Activated T-helper 1 cell treated with anti-CD3 and anti-CD28 coated beads, Interleukin-12 subunit alpha, Interleukin-12 subunit beta, Interleukin-2, Interleukin-4 antibody, amounts not matched to agents 30 ng/mL and 10 ng/mL and 1 ng/mL, durations not matched to agents 14 hours and 24 hours and 36 hours (primary cell): ENCODE measurements at regions not wholly inside any gene's neighbourhood (a gene's known extent, or its start where the extent isn't known, plus 50 kb on each side); places are given as distances from the start of the nearest gene placed in this dataset.

Experiments
- DNase-seq: peaks from one replicate; pipeline ENCODE4 v3.0.0; 2021; ENCODE audit warnings: low spot score
- H3K27ac Mint-ChIP-seq: one replicate; pipeline ENCODE4 v1.8.0; 2021; ENCODE audit warnings: mild to moderate bottlenecking, mixed read lengths
- H3K27me3 Mint-ChIP-seq: one replicate; pipeline ENCODE4 v1.8.0; 2022; ENCODE audit warnings: mild to moderate bottlenecking, moderate library complexity, mixed read lengths; ENCODE audit not compliant: insufficient read depth
- H3K36me3 Mint-ChIP-seq: one replicate; pipeline ENCODE4 v1.8.0; 2021; ENCODE audit warnings: low read depth, mixed read lengths
- H3K4me1 Mint-ChIP-seq: one replicate; pipeline ENCODE4 v1.8.0; 2021; ENCODE audit warnings: low read depth, mixed read lengths
- H3K4me3 Mint-ChIP-seq: one replicate; pipeline ENCODE4 v1.8.0; 2021; ENCODE audit warnings: mild to moderate bottlenecking, moderate library complexity, mixed read lengths
- H3K9me3 Mint-ChIP-seq: one replicate; pipeline ENCODE4 v1.8.0; 2021; ENCODE audit warnings: mixed read lengths
- intact Hi-C: fragments of 100-400 bp; cut with micrococcal nuclease; formaldehyde crosslinking; loops from one replicate; pipeline ENCODE4 v1.15.1; 2024

GRCh38 chr2:45337481-45337880, 273.6 kb downstream of the SRBD1 start:
- Mint-ChIP-seq H3K4me1 (no peaks in the 10 kb centered on the region), H3K9me3 (no peaks in the 10 kb centered on the region), H3K36me3 (no peaks in the 10 kb centered on the region), H3K27ac (no peak overlapping the region), H3K27me3 (peaks cover 8% of the 10 kb centered on the region), H3K4me3 (no peak overlapping the region)
- intact Hi-C loops, result no loop called here
- DNase-seq, result no peak

- Mint-ChIP-seq H3K4me1 (no peaks in the 10 kb centered on the region), H3K27me3 (peaks cover 8% of the 10 kb centered on the region), H3K4me3 (no peak overlapping the region), H3K36me3 (no peaks in the 10 kb centered on the region), H3K27ac (no peak overlapping the region), H3K9me3 (no peaks in the 10 kb centered on the region)
- no peak for DNase-seq
- intact Hi-C loops, result no loop called here
Observed at GRCh38 chr2:45334205-45334604, 276.9 kb downstream of the SRBD1 start.

- Mint-ChIP-seq H3K36me3 (no peaks in the 10 kb centered on the region), H3K27ac (no peak overlapping the region), H3K27me3 (no peaks in the 10 kb centered on the region), H3K4me1 (no peaks in the 10 kb centered on the region), H3K4me3 (no peak overlapping the region), H3K9me3 (no peaks in the 10 kb centered on the region)
- DNase-seq, result no peak
- intact Hi-C loops, result no loop called here
Observed at GRCh38 chr2:45332567-45332966, 278.5 kb downstream of the SRBD1 start.

- DNase-seq, result no peak
- no peak overlapping the region for H3K4me3 Mint-ChIP-seq
- H3K4me1 Mint-ChIP-seq, result no peaks in the 10 kb centered on the region
- no peaks in the 10 kb centered on the region for H3K36me3 Mint-ChIP-seq
- H3K27ac Mint-ChIP-seq, result no peak overlapping the region
- H3K9me3 Mint-ChIP-seq, result no peaks in the 10 kb centered on the region
- intact Hi-C loops, result no loop called here
- no peaks in the 10 kb centered on the region for H3K27me3 Mint-ChIP-seq
Observed at GRCh38 chr2:45332094-45332493, 279.0 kb downstream of the SRBD1 start.

GRCh38 chr2:45331410-45331786, 279.7 kb downstream of the SRBD1 start:
- Mint-ChIP-seq H3K4me3 (no peak overlapping the region), H3K27ac (no peak overlapping the region), H3K36me3 (no peaks in the 10 kb centered on the region), H3K27me3 (no peaks in the 10 kb centered on the region), H3K4me1 (no peaks in the 10 kb centered on the region), H3K9me3 (no peaks in the 10 kb centered on the region)
- DNase-seq, result no peak
- intact Hi-C loops, result no loop called here

- peaks cover under 1% of the 10 kb centered on the region for H3K27me3 Mint-ChIP-seq
- no peak for DNase-seq
- no peaks in the 10 kb centered on the region for H3K36me3 Mint-ChIP-seq
- intact Hi-C loops, result no loop called here
- H3K9me3 Mint-ChIP-seq, result no peaks in the 10 kb centered on the region
- no peaks in the 10 kb centered on the region for H3K4me1 Mint-ChIP-seq
- H3K27ac Mint-ChIP-seq, result no peak overlapping the region
- no peak overlapping the region for H3K4me3 Mint-ChIP-seq
Observed at GRCh38 chr2:45330637-45331409, 280.2 kb downstream of the SRBD1 start.

- Mint-ChIP-seq H3K4me1 (no peaks in the 10 kb centered on the region), H3K4me3 (no peak overlapping the region), H3K36me3 (no peaks in the 10 kb centered on the region), H3K27me3 (peaks cover 4% of the 10 kb centered on the region), H3K27ac (no peak overlapping the region), H3K9me3 (no peaks in the 10 kb centered on the region)
- DNase-seq, result no peak
- intact Hi-C loops, result no loop called here
Observed at GRCh38 chr2:45330108-45330507, 281.0 kb downstream of the SRBD1 start.

GRCh38 chr2:45329045-45329677, 281.9 kb downstream of the SRBD1 start:
- H3K9me3 Mint-ChIP-seq, result no peaks in the 10 kb centered on the region
- H3K4me1 Mint-ChIP-seq, result no peaks in the 10 kb centered on the region
- H3K36me3 Mint-ChIP-seq, result no peaks in the 10 kb centered on the region
- DNase-seq, result no peak
- H3K4me3 Mint-ChIP-seq, result no peak overlapping the region
- H3K27ac Mint-ChIP-seq, result no peak overlapping the region
- H3K27me3 Mint-ChIP-seq, result peaks cover 9% of the 10 kb centered on the region
- intact Hi-C loops, result no loop called here

- DNase-seq, result no peak
- Mint-ChIP-seq H3K27ac (no peak overlapping the region), H3K27me3 (peaks cover 9% of the 10 kb centered on the region), H3K9me3 (no peaks in the 10 kb centered on the region), H3K36me3 (no peaks in the 10 kb centered on the region), H3K4me1 (no peaks in the 10 kb centered on the region), H3K4me3 (no peak overlapping the region)
- intact Hi-C loops, result no loop called here
Observed at GRCh38 chr2:45328264-45328870, 282.7 kb downstream of the SRBD1 start.

GRCh38 chr2:45323344-45323743, 287.7 kb downstream of the SRBD1 start:
- no peak for DNase-seq
- H3K4me3 Mint-ChIP-seq, result no peak overlapping the region
- no peaks in the 10 kb centered on the region for H3K9me3 Mint-ChIP-seq
- H3K4me1 Mint-ChIP-seq, result no peaks in the 10 kb centered on the region
- peaks cover 15% of the 10 kb centered on the region for H3K27me3 Mint-ChIP-seq
- intact Hi-C loops, result no loop called here
- H3K27ac Mint-ChIP-seq, result no peak overlapping the region
- H3K36me3 Mint-ChIP-seq, result no peaks in the 10 kb centered on the region

GRCh38 chr2:45320956-45321355, 290.1 kb downstream of the SRBD1 start:
- H3K4me1 Mint-ChIP-seq, result no peaks in the 10 kb centered on the region
- no peak for DNase-seq
- H3K4me3 Mint-ChIP-seq, result no peak overlapping the region
- intact Hi-C loops, result no loop called here
- peaks cover 15% of the 10 kb centered on the region for H3K27me3 Mint-ChIP-seq
- H3K9me3 Mint-ChIP-seq, result no peaks in the 10 kb centered on the region
- no peak overlapping the region for H3K27ac Mint-ChIP-seq
- no peaks in the 10 kb centered on the region for H3K36me3 Mint-ChIP-seq

- Mint-ChIP-seq H3K4me1 (no peaks in the 10 kb centered on the region), H3K27ac (no peak overlapping the region), H3K4me3 (no peak overlapping the region), H3K36me3 (no peaks in the 10 kb centered on the region), H3K9me3 (no peaks in the 10 kb centered on the region), H3K27me3 (peaks cover 9% of the 10 kb centered on the region)
- intact Hi-C loops, result no loop called here
- DNase-seq, result no peak
Observed at GRCh38 chr2:45319683-45320455, 291.2 kb downstream of the SRBD1 start.

- Mint-ChIP-seq H3K4me3 (no peak overlapping the region), H3K27me3 (peaks cover 6% of the 10 kb centered on the region), H3K36me3 (no peaks in the 10 kb centered on the region), H3K4me1 (no peaks in the 10 kb centered on the region), H3K9me3 (no peaks in the 10 kb centered on the region), H3K27ac (no peak overlapping the region)
- intact Hi-C loops, result no loop called here
- DNase-seq, result no peak
Observed at GRCh38 chr2:45318686-45319085, 292.4 kb downstream of the SRBD1 start.
